Cardiac muscle cell (in vitro differentiated cells and primary cell): ENCODE measurements at regions not wholly inside any gene's neighbourhood (a gene's known extent, or its start where the extent isn't known, plus 50 kb on each side); places are given as distances from the start of the nearest gene placed in this dataset.

Experiments
- DNase-seq, 2 donors: peaks; one replicate each; pipeline versions ENCODE4 v3.0.0 to v3.0.0-alpha.2; 2010 to 2017; ENCODE audit warnings: low read depth in 1 of 2, low spot score in 1 of 2
- H3K27ac ChIP-seq: fragments of 200-600 bp; sonication (generic); 2 replicates; pipeline ENCODE4 v1.5.1; 2016
- H3K27me3 ChIP-seq: fragments of 200-600 bp; sonication (generic); 2 replicates; pipeline ENCODE4 v1.6.0; 2016; ENCODE audit warnings: control low read depth
- H3K36me3 ChIP-seq: fragments of 200-600 bp; sonication (generic); 2 replicates; pipeline ENCODE4 v1.5.1; 2016; ENCODE audit warnings: control low read depth
- H3K4me1 ChIP-seq: fragments of 200-600 bp; sonication (generic); 2 replicates; pipeline ENCODE4 v1.8.1; 2017; ENCODE audit warnings: low read depth, mild to moderate bottlenecking, mixed run types
- H3K4me3 ChIP-seq: fragments of 200-600 bp; sonication (generic); 2 replicates; pipeline ENCODE4 v1.5.1; 2016; ENCODE audit warnings: mild to moderate bottlenecking
- H3K9me3 ChIP-seq: fragments of 200-600 bp; sonication (generic); 2 replicates; pipeline ENCODE4 v1.5.1; 2017; ENCODE audit warnings: low read depth, mild to moderate bottlenecking, control low read depth
- TF ChIP-seq, protein P1 (sequence below): IDR thresholded peaks from 2 replicates; pipeline ENCODE4 v1.5.1; 2012; ENCODE audit warnings: low read depth, mild to moderate bottlenecking, low read length

DNA sequence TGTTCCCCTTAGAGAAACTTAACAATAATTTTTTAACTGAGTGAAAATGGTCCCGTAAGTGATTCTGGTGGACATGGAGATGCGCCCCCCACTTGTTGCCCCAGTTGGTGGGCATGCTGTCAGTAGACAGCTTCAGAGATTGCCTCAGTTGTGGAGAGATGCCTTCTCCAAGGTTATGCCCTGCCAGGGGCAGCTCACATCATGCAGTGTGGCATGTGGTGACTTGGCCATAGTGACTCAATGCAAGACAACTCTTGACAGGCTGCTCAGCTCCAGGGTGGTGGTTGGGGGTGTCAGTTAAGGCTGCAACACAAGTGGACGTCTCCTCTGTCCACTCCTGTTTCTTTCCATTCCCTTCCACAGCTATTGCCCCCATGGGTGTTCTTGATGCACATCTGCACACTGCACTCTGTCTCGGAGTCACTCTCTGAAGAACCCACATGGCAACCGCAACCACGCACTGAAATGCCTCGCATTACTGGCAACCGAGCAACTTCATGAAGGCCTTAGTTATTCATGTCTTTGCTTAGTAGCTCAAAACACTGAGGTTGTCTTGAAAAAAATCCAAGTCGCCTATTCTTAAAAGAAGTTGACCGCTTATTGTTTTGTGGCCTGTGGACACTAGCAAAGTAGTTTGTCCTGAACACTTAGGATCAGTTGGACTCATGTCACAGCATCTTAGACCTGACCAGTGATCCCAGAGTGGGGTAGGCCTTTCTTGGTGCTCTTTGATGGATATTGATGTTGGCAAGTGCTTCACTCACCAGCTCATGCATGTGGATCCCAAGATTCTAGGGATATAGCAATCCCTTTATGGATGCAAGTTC is 54.8 kb upstream of the USP1 start:
- TF ChIP-seq, protein P1, sequence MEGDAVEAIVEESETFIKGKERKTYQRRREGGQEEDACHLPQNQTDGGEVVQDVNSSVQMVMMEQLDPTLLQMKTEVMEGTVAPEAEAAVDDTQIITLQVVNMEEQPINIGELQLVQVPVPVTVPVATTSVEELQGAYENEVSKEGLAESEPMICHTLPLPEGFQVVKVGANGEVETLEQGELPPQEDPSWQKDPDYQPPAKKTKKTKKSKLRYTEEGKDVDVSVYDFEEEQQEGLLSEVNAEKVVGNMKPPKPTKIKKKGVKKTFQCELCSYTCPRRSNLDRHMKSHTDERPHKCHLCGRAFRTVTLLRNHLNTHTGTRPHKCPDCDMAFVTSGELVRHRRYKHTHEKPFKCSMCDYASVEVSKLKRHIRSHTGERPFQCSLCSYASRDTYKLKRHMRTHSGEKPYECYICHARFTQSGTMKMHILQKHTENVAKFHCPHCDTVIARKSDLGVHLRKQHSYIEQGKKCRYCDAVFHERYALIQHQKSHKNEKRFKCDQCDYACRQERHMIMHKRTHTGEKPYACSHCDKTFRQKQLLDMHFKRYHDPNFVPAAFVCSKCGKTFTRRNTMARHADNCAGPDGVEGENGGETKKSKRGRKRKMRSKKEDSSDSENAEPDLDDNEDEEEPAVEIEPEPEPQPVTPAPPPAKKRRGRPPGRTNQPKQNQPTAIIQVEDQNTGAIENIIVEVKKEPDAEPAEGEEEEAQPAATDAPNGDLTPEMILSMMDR = no peak
- Histone ChIP-seq H3K36me3 (no peaks in the 10 kb centered on the region), H3K27me3 (no peaks in the 10 kb centered on the region), H3K4me1 (no peaks in the 10 kb centered on the region), H3K9me3 (no peaks in the 10 kb centered on the region), H3K27ac (no peak overlapping the region), H3K4me3 (no peak overlapping the region)
- DNase-seq = no peak

- no peaks in the 10 kb centered on the region for H3K4me1 ChIP-seq
- H3K36me3 ChIP-seq = no peaks in the 10 kb centered on the region
- H3K27me3 ChIP-seq = no peaks in the 10 kb centered on the region
- DNase-seq = no peak
- TF ChIP-seq, protein P1 = no peak
- no peak overlapping the region for H3K4me3 ChIP-seq
- H3K27ac ChIP-seq = no peak overlapping the region
- H3K9me3 ChIP-seq = no peaks in the 10 kb centered on the region
These were observed 54.2 kb upstream of the USP1 start for GRCh38 chr1:62382658-62382955.

DNA sequence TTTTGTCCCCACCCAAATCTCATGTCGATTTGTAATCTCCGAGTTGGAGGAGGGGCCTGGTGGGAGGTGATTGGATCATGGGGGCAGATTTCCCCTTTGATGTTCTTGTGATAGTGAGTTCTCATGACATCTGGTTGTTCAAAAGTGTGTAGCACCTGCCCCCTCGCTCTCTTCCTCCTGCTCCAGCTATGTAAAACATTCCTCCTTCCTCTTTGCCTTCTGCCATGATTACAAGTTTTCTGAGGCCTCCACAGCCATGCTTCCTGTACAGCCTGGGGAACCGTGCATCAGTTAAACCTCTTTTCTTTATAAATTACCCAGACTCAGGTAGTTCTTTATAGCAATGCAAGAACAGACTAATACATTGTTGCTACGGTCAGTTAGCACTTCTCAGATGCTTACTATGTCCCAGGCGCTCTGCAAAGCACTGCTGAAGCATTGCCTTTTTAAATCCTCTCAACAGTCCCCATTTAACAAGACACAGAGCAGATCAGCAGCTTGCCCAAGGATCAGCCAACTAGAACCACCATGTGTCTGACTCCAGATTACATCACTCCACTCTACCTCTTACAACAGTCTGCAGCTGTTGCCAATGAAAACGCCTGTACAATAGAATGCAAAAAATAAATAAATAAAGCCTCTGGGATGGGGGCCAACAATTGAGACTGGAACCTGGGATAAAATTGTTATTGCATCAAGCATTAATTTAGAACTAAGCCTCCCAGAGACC is 52.4 kb upstream of the USP1 start:
- no peaks in the 10 kb centered on the region for H3K9me3 ChIP-seq
- TF ChIP-seq, protein P1 = no peak
- no peak overlapping the region for H3K4me3 ChIP-seq
- H3K27me3 ChIP-seq = no peaks in the 10 kb centered on the region
- DNase-seq = peak; percentile 43 to 96
- H3K36me3 ChIP-seq = no peaks in the 10 kb centered on the region
- no peaks in the 10 kb centered on the region for H3K4me1 ChIP-seq
- no peak overlapping the region for H3K27ac ChIP-seq

GRCh38 chr1:62385923-62386322 is 50.9 kb upstream of the USP1 start:
- H3K4me3 ChIP-seq = no peak overlapping the region
- no peaks in the 10 kb centered on the region for H3K36me3 ChIP-seq
- no peaks in the 10 kb centered on the region for H3K9me3 ChIP-seq
- DNase-seq = no peak
- TF ChIP-seq, protein P1 = no peak
- H3K4me1 ChIP-seq = no peaks in the 10 kb centered on the region
- no peak overlapping the region for H3K27ac ChIP-seq
- H3K27me3 ChIP-seq = no peaks in the 10 kb centered on the region

- no peaks in the 10 kb centered on the region for H3K9me3 ChIP-seq
- DNase-seq = peak in 1 of 2 donors; percentile 67
- H3K27ac ChIP-seq = no peak overlapping the region
- no peak overlapping the region for H3K4me3 ChIP-seq
- no peaks in the 10 kb centered on the region for H3K36me3 ChIP-seq
- H3K27me3 ChIP-seq = no peaks in the 10 kb centered on the region
- no peaks in the 10 kb centered on the region for H3K4me1 ChIP-seq
- TF ChIP-seq, protein P1 = no peak
These were observed 50.3 kb upstream of the USP1 start for GRCh38 chr1:62386351-62387121.
